Fibroblast of skin of right biceps (primary cell): ENCODE measurements at regions not wholly inside any gene's neighbourhood (a gene's known extent, or its start where the extent isn't known, plus 50 kb on each side); places are given as distances from the start of the nearest gene placed in this dataset.
A peak's percentile ranks its signal among the peaks of the same experiment; 100 is the strongest.
"Not testable (repeated sequence)": the region's sequence is repeated elsewhere in the genome, so short reads cannot be mapped to it uniquely, and the experiment has no call there.

Experiments
- DNase-seq: peaks from one replicate; pipeline ENCODE4 v3.0.0-alpha.2; 2013

- DNase-seq = no peak
Measured at GRCh38 chr7:121618182-121618581, 222.1 kb upstream of the FAM3C start.

- DNase-seq = no peak
Measured at GRCh38 chr7:121610243-121610642, 214.1 kb upstream of the FAM3C start.

GRCh38 chr7:121609208-121609607 is 213.1 kb upstream of the FAM3C start:
- DNase-seq = no peak

- no peak for DNase-seq
Measured at GRCh38 chr7:121608785-121609184, 212.7 kb upstream of the FAM3C start.

- not testable (repeated sequence) for DNase-seq
Measured at GRCh38 chr7:121608183-121608582, 212.1 kb upstream of the FAM3C start.

GRCh38 chr7:121605317-121605680 is 209.2 kb upstream of the FAM3C start:
- DNase-seq = peak; percentile 15

GRCh38 chr7:121604627-121605316 is 208.7 kb upstream of the FAM3C start:
- DNase-seq = peak; percentile 51

- DNase-seq = no peak
Measured at GRCh38 chr7:121603886-121604285, 207.8 kb upstream of the FAM3C start.

GRCh38 chr7:121599887-121600286 is 203.8 kb upstream of the FAM3C start:
- no peak for DNase-seq

GRCh38 chr7:121595758-121596696 is 199.9 kb upstream of the FAM3C start:
- peak; percentile 34 for DNase-seq

GRCh38 chr7:121591926-121592325 is 195.8 kb upstream of the FAM3C start:
- no peak for DNase-seq

- no peak for DNase-seq
Measured at GRCh38 chr7:121587435-121587834, 191.3 kb upstream of the FAM3C start.

GRCh38 chr7:121582258-121582657 is 186.2 kb upstream of the FAM3C start:
- DNase-seq = no peak

GRCh38 chr7:121579639-121580038 is 183.5 kb upstream of the FAM3C start:
- no peak for DNase-seq

GRCh38 chr7:121578669-121579068 is 182.6 kb upstream of the FAM3C start:
- DNase-seq = no peak

GRCh38 chr7:121576148-121576917 is 180.2 kb upstream of the FAM3C start:
- no peak for DNase-seq

- DNase-seq = no peak
Measured at GRCh38 chr7:121575194-121575765, 179.2 kb upstream of the FAM3C start.

GRCh38 chr7:121574109-121574508 is 178.0 kb upstream of the FAM3C start:
- DNase-seq = no peak

- DNase-seq = no peak
Measured at GRCh38 chr7:121572615-121573014, 176.5 kb upstream of the FAM3C start.

- DNase-seq = no peak
Measured at GRCh38 chr7:121570365-121570764, 174.3 kb upstream of the FAM3C start.

GRCh38 chr7:121563177-121563576 is 167.1 kb upstream of the FAM3C start:
- DNase-seq = no peak

GRCh38 chr7:121562259-121562658 is 166.2 kb upstream of the FAM3C start:
- peak; percentile 71 for DNase-seq

- peak; percentile 36 for DNase-seq
Measured at GRCh38 chr7:121561717-121562116, 165.6 kb upstream of the FAM3C start.
